Left colon (tissue), 2 donors: ENCODE measurements at regions not wholly inside any gene's neighbourhood (a gene's known extent, or its start where the extent isn't known, plus 50 kb on each side); places are given as distances from the start of the nearest gene placed in this dataset.
A peak's percentile ranks its signal among the peaks of the same experiment; 100 is the strongest.

Source experiments
- ATAC-seq: fragments of 200-7000 bp; cut with Tn5 transposase; one replicate; pipeline ENCODE4 v1.9.1; 2020; ENCODE audit warnings: mild to moderate bottlenecking, moderate library complexity
- DNase-seq, 2 donors: peaks; one replicate each; pipeline ENCODE4 v3.0.0-alpha.2; 2020
- intact Hi-C, 2 donors: fragments of 100-400 bp; cut with DNase I in 1 of 2; cut with micrococcal nuclease in 1 of 2; formaldehyde crosslinking; loops; one replicate each; pipeline versions ENCODE4 v1.11.2 to v1.14.0; 2022; cut with DNase I, micrococcal nuclease
- donor health status: DM: no; HTN: no; CAD: no.
- donor health status: DM: yes; HTN: yes; CAD: no.

GRCh38 chr14:61847861-61848260, 85.6 kb downstream of the SNAPC1 start:
- intact Hi-C loops, result no loop called here
- DNase-seq (no peak), ATAC-seq (no peak)

GRCh38 chr14:61854898-61855297, 92.7 kb downstream of the SNAPC1 start:
- DNase-seq (no peak), ATAC-seq (no peak)
- intact Hi-C loops, result no loop called here

GRCh38 chr14:61860294-61860918, 98.2 kb downstream of the SNAPC1 start:
- intact Hi-C loops, result no loop called here
- ATAC-seq, result peak; percentile 66
- DNase-seq, result peak in 1 of 2 donors; percentile 64

- DNase-seq, result no peak
- ATAC-seq, result no peak
- intact Hi-C loops, result no loop called here
These were observed 99.2 kb downstream of the SNAPC1 start for GRCh38 chr14:61861320-61861865.

GRCh38 chr14:61864329-61864898, 102.2 kb downstream of the SNAPC1 start:
- intact Hi-C loops, result no loop called here
- DNase-seq (no peak), ATAC-seq (no peak)

GRCh38 chr14:61866932-61867920, 105.0 kb downstream of the SNAPC1 start:
- intact Hi-C loops, result no loop called here
- ATAC-seq, result no peak
- DNase-seq, result no peak

GRCh38 chr14:61868846-61869245, 106.6 kb downstream of the SNAPC1 start:
- no peak for ATAC-seq

GRCh38 chr14:61870163-61870562, 107.9 kb downstream of the SNAPC1 start:
- intact Hi-C loops, result no loop called here
- ATAC-seq, result no peak
- no peak for DNase-seq

More at GRCh38 chr14:61868846-61869245, 106.6 kb downstream of the SNAPC1 start:
- no peak for DNase-seq
- intact Hi-C loops, result no loop called here

GRCh38 chr14:61872452-61872851, 110.2 kb downstream of the SNAPC1 start:
- intact Hi-C loops, result no loop called here
- no peak for ATAC-seq
- DNase-seq, result no peak

- ATAC-seq (no peak), DNase-seq (no peak)
- intact Hi-C loops, result no loop called here
These were observed 113.3 kb downstream of the SNAPC1 start for GRCh38 chr14:61875483-61875882.

- DNase-seq (no peak), ATAC-seq (no peak)
- intact Hi-C loops, result no loop called here
These were observed 114.3 kb downstream of the SNAPC1 start for GRCh38 chr14:61876362-61877034.

- intact Hi-C loops, result no loop called here
- DNase-seq (no peak), ATAC-seq (no peak)
These were observed 114.8 kb downstream of the SNAPC1 start for GRCh38 chr14:61877035-61877390.

- no peak for ATAC-seq
- intact Hi-C loops, result no loop called here
- DNase-seq, result no peak
These were observed 115.5 kb downstream of the SNAPC1 start for GRCh38 chr14:61877768-61878167.

GRCh38 chr14:61878931-61879330, 116.7 kb downstream of the SNAPC1 start:
- DNase-seq (no peak), ATAC-seq (no peak)
- intact Hi-C loops, result no loop called here

- ATAC-seq (no peak), DNase-seq (no peak)
- intact Hi-C loops, result no loop called here
These were observed 118.8 kb downstream of the SNAPC1 start for GRCh38 chr14:61881046-61881445.

- ATAC-seq, result no peak
- intact Hi-C loops, result no loop called here
These were observed 122.5 kb downstream of the SNAPC1 start for GRCh38 chr14:61884711-61885110.

GRCh38 chr14:61885203-61885961, 123.2 kb downstream of the SNAPC1 start:
- ATAC-seq (no peak), DNase-seq (no peak)
- intact Hi-C loops, result no loop called here

More at GRCh38 chr14:61884711-61885110, 122.5 kb downstream of the SNAPC1 start:
- DNase-seq, result no peak

- ATAC-seq (no peak), DNase-seq (no peak)
- intact Hi-C loops, result no loop called here
These were observed 125.4 kb downstream of the SNAPC1 start for GRCh38 chr14:61887628-61888027.
